ENCODE measurements at regions not wholly inside any gene's neighbourhood (a gene's known extent, or its start where the extent isn't known, plus 50 kb on each side); places are given as distances from the start of the nearest gene placed in this dataset.

- in situ Hi-C loops (cut with MboI; ENCODE audit: low sequenced_read_pairs, unreplicated experiment), result no loop called here
- no peak for DNase-seq (ENCODE audit: low spot score)
- no peak for TF ChIP-seq CTCF (IDR thresholded peaks at IDR 0.05; ENCODE audit: borderline replicate concordance, control extremely low read depth, extremely low read depth, insufficient read depth, missing control alignments)
These were observed 134.1 kb upstream of the ARPP21 start for GRCh38 chr3:35505181-35505580.

- in situ Hi-C loops (cut with MboI; ENCODE audit: low sequenced_read_pairs, unreplicated experiment), result no loop called here
These were observed 133.6 kb upstream of the ARPP21 start for GRCh38 chr3:35505772-35506171.

GRCh38 chr3:35519936-35520335, 119.4 kb upstream of the ARPP21 start:
- no peak for TF ChIP-seq CTCF (IDR thresholded peaks at IDR 0.05; ENCODE audit: borderline replicate concordance, control extremely low read depth, extremely low read depth, insufficient read depth, missing control alignments)
- in situ Hi-C loops (cut with MboI; ENCODE audit: low sequenced_read_pairs, unreplicated experiment), result no loop called here
- DNase-seq (ENCODE audit: low spot score), result no peak

More at GRCh38 chr3:35505772-35506171, 133.6 kb upstream of the ARPP21 start:
- DNase-seq (ENCODE audit: low spot score), result no peak
- TF ChIP-seq CTCF (IDR thresholded peaks at IDR 0.05; ENCODE audit: borderline replicate concordance, control extremely low read depth, extremely low read depth, insufficient read depth, missing control alignments), result no peak

- in situ Hi-C loops (cut with MboI; ENCODE audit: low sequenced_read_pairs, unreplicated experiment), result no loop called here
- TF ChIP-seq CTCF (IDR thresholded peaks at IDR 0.05; ENCODE audit: borderline replicate concordance, control extremely low read depth, extremely low read depth, insufficient read depth, missing control alignments), result no peak
- DNase-seq (ENCODE audit: low spot score), result no peak
These were observed 118.1 kb upstream of the ARPP21 start for GRCh38 chr3:35521196-35521595.

GRCh38 chr3:35522450-35522849, 116.9 kb upstream of the ARPP21 start:
- in situ Hi-C loops (cut with MboI; ENCODE audit: low sequenced_read_pairs, unreplicated experiment), result no loop called here
- no peak for TF ChIP-seq CTCF (IDR thresholded peaks at IDR 0.05; ENCODE audit: borderline replicate concordance, control extremely low read depth, extremely low read depth, insufficient read depth, missing control alignments)
- no peak for DNase-seq (ENCODE audit: low spot score)

GRCh38 chr3:35523074-35523473, 116.3 kb upstream of the ARPP21 start:
- no peak for TF ChIP-seq CTCF (IDR thresholded peaks at IDR 0.05; ENCODE audit: borderline replicate concordance, control extremely low read depth, extremely low read depth, insufficient read depth, missing control alignments)
- in situ Hi-C loops (cut with MboI; ENCODE audit: low sequenced_read_pairs, unreplicated experiment), result no loop called here
- DNase-seq (ENCODE audit: low spot score), result no peak

- TF ChIP-seq CTCF (IDR thresholded peaks at IDR 0.05; ENCODE audit: borderline replicate concordance, control extremely low read depth, extremely low read depth, insufficient read depth, missing control alignments), result no peak
- DNase-seq (ENCODE audit: low spot score), result no peak
- in situ Hi-C loops (cut with MboI; ENCODE audit: low sequenced_read_pairs, unreplicated experiment), result no loop called here
These were observed 115.5 kb upstream of the ARPP21 start for GRCh38 chr3:35523838-35524237.
